ENCODE measurements at regions not wholly inside any gene's neighbourhood (a gene's known extent, or its start where the extent isn't known, plus 50 kb on each side); places are given as distances from the start of the nearest gene placed in this dataset.
"Not testable (repeated sequence)": the region's sequence is repeated elsewhere in the genome, so short reads cannot be mapped to it uniquely, and the experiment has no call there.

DNA sequence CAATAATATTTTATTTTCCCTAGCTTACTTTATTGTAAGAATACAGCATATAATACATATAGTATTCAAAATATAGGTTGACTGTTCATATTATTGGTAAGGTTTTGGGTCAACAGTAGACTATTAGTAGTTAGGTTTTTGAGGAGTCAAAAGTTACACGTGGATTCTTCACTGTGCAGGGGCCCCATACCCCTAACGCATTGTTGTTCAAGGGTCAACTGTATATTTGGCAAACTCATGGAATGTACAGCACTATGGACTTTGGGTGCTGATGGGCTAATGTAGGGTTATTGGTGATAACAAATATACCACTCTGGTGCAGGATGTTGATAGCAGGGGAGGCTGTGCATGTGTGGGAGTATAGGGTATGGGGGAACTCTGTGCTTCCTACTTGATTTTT lies 397.2 kb downstream of the BCKDHB start:
- Histone ChIP-seq H3K4me3 (no peak overlapping the region), H3K36me3 (no peaks in the 10 kb centered on the region), H3K9me3 (no peaks in the 10 kb centered on the region), H3K4me1 (no peaks in the 10 kb centered on the region), H3K27ac (replicated peaks in 1 of 4) (no peak overlapping the region), H3K27me3 (no peaks in the 10 kb centered on the region)
- no peak for DNase-seq (ENCODE audit: extremely low spot score)
- TF ChIP-seq, protein P1, sequence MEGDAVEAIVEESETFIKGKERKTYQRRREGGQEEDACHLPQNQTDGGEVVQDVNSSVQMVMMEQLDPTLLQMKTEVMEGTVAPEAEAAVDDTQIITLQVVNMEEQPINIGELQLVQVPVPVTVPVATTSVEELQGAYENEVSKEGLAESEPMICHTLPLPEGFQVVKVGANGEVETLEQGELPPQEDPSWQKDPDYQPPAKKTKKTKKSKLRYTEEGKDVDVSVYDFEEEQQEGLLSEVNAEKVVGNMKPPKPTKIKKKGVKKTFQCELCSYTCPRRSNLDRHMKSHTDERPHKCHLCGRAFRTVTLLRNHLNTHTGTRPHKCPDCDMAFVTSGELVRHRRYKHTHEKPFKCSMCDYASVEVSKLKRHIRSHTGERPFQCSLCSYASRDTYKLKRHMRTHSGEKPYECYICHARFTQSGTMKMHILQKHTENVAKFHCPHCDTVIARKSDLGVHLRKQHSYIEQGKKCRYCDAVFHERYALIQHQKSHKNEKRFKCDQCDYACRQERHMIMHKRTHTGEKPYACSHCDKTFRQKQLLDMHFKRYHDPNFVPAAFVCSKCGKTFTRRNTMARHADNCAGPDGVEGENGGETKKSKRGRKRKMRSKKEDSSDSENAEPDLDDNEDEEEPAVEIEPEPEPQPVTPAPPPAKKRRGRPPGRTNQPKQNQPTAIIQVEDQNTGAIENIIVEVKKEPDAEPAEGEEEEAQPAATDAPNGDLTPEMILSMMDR (IDR thresholded peaks at IDR 0.05) = no peak
- TF ChIP-seq POLR2A (IDR thresholded peaks at IDR 0.05; ENCODE audit: low read depth) (no peak), POLR2AphosphoS5 (IDR thresholded peaks at IDR 0.05) (no peak), EP300 (IDR thresholded peaks at IDR 0.05) (no peak)
- 80% methylated on average over 2 of the region's 2 CpGs for WGBS
- intact Hi-C loops (cut with DNase I) = no loop called here

DNA sequence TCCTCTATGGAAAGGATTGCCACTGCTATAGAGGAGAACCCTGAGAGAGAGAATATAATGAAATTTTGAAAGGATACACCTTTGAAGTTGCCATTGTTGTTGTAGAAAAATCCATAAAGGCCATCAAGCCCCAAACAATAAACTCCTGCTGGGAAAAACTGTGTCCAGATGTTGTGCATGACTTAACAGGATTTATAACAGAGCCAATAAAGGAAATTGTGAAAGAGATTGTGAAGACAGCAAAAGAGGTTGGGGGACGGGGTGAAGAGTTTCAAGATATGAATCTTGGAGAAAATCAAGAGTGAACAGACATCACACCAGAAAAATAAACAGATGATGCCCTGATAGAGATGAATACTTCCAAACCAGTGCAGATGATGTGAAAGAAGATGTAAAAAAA lies 396.4 kb downstream of the BCKDHB start:
- Histone ChIP-seq H3K4me1 (no peaks in the 10 kb centered on the region), H3K4me3 (no peak overlapping the region), H3K27me3 (no peaks in the 10 kb centered on the region), H3K36me3 (no peaks in the 10 kb centered on the region), H3K27ac (replicated peaks in 1 of 4) (no peak overlapping the region), H3K9me3 (no peaks in the 10 kb centered on the region)
- DNase-seq (ENCODE audit: extremely low spot score) = no peak
- WGBS = 79% methylated on average over 1 of the region's 1 CpG
- intact Hi-C loops (cut with DNase I) = no loop called here
- TF ChIP-seq POLR2AphosphoS5 (IDR thresholded peaks at IDR 0.05) (no peak), POLR2A (IDR thresholded peaks at IDR 0.05; ENCODE audit: low read depth) (no peak)
- TF ChIP-seq, protein P1 (IDR thresholded peaks at IDR 0.05) = no peak

DNA sequence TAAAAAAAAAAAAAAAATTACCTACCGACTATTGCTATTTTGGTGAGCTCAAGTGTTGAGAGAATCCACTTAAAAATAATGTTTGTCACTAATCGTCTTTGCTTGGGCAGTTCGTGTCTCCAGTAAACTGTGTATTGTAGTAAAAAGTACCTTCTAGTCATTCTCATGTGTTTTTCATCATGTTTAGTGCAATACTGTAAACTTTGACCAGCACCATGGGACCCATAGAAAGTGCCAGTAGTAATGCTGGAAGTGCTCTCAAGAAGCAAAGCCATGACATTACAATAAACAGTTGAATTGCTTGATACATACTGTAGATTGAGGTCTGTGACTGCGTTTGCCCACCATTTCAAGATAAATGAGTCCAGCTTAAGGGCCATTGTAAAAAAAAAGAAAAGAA lies 395.2 kb downstream of the BCKDHB start:
- no peaks in the 10 kb centered on the region for H3K27me3 ChIP-seq
- TF ChIP-seq, protein P1 (IDR thresholded peaks at IDR 0.05) = no peak
- TF ChIP-seq POLR2A (IDR thresholded peaks at IDR 0.05; ENCODE audit: low read depth) = no peak
- TF ChIP-seq POLR2AphosphoS5 (IDR thresholded peaks at IDR 0.05) = no peak
- no peak for TF ChIP-seq EP300 (IDR thresholded peaks at IDR 0.05)
- no peaks in the 10 kb centered on the region for H3K9me3 ChIP-seq
- H3K4me3 ChIP-seq = no peak overlapping the region
- DNase-seq (ENCODE audit: extremely low spot score) = no peak
- intact Hi-C loops (cut with DNase I) = no loop called here
- WGBS = 85% methylated on average over 4 of the region's 4 CpGs
- H3K36me3 ChIP-seq = no peaks in the 10 kb centered on the region
- no peaks in the 10 kb centered on the region for H3K4me1 ChIP-seq
- H3K27ac ChIP-seq (replicated peaks in 1 of 4) = no peak overlapping the region

DNA sequence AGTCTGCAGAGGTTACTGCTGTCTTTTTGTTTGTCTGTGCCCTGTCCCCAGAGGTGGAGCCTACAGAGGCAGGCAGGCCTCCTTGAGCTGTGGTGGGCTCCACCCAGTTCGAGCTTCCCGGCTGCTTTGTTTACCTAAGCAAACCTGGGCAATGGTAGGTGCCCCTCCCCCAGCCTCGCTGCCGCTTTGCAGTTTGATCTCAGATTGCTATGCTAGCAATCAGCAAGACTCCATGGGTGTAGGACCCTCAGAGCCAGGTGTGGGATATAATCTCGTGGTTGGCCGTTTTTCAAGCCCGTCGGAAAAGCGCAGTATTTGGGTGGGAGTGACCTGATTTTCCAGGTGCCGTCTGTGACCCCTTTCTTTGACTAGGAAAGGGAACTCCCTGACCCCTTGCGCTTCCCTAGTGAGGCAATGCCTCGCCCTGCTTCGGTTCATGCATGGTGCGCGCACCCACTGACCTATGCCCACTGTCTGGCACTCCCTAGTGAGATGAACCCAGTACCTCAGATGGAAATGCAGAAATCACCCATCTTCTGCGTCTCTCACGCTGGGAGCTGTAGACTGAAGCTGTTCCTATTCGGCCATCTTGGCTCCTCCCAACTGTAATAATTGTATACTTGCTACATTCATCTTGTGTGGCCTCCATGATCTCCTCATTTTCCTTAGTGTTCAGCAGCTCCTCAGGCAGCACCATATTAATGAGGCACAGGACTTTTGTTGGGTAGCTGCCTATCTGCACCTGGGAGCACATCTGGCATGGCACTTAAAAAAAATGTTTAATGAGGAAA lies 391.4 kb downstream of the BCKDHB start:
- H3K9me3 ChIP-seq; H3K27ac ChIP-seq (replicated peaks in 1 of 4); H3K4me1 ChIP-seq; H3K36me3 ChIP-seq; H3K27me3 ChIP-seq; H3K4me3 ChIP-seq; intact Hi-C loops (cut with DNase I); DNase-seq (ENCODE audit: extremely low spot score): not testable (repeated sequence)
- 77% methylated on average over 16 of the region's 18 CpGs for WGBS

DNA sequence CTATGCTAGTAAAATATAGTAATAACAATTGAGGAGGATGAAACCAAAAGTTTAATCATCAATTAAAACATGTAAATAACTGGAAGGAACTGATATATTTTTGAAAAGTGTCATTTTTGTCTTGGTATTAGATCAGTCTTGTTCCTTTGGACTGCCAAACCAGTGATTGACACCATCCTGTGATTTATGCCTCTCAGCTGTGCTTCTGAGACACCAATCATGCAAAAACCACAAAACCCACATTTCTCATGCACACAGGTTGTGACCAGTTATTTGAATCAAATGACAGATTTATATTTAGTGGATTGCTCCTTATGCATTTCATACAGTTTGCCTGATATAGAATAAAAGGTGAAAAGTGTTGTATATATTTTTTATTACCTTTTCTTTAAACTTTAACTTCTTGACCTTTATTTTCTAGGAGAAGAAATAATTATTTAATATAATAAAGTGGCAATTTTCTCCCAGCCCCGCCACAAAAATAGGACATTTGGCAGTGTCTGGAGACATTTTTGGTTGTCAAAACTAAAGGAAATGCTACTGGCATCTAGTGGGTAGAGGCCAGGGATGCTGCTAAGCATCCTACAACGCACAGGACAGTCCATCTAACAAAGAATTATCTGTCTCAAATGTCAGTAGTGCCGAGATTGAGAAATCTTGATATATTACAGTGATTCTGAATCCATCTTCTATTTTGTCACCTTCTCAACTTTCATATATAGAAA lies 383.6 kb downstream of the BCKDHB start:
- no peaks in the 10 kb centered on the region for H3K4me1 ChIP-seq
- H3K9me3 ChIP-seq = no peaks in the 10 kb centered on the region
- TF ChIP-seq POLR2AphosphoS5 (IDR thresholded peaks at IDR 0.05) (no peak), EP300 (IDR thresholded peaks at IDR 0.05) (no peak), POLR2A (IDR thresholded peaks at IDR 0.05; ENCODE audit: low read depth) (no peak)
- TF ChIP-seq, protein P1 (IDR thresholded peaks at IDR 0.05) = no peak
- no peak overlapping the region for H3K4me3 ChIP-seq
- DNase-seq (ENCODE audit: extremely low spot score) = no peak
- no peak overlapping the region for H3K27ac ChIP-seq (replicated peaks in 1 of 4)
- H3K36me3 ChIP-seq = no peaks in the 10 kb centered on the region
- intact Hi-C loops (cut with DNase I) = no loop called here
- WGBS = 80% methylated on average over 3 of the region's 3 CpGs
- no peaks in the 10 kb centered on the region for H3K27me3 ChIP-seq

Measured in esophagus muscularis mucosa (tissue), 4 donors.